Breast epithelium (tissue), 3 donors: ENCODE measurements at regions not wholly inside any gene's neighbourhood (a gene's known extent, or its start where the extent isn't known, plus 50 kb on each side); places are given as distances from the start of the nearest gene placed in this dataset.

Source experiments
- POLR2A ChIP-seq: fragments of 450-650 bp; IDR thresholded peaks from one replicate; pipeline ENCODE4 v1.6.1; 2016; ENCODE audit warnings: antibody characterized with exemption, mild to moderate bottlenecking, moderate library complexity
- TF ChIP-seq, protein P1 (sequence below), 3 donors: fragments of 450-650 bp; IDR thresholded peaks; one replicate each; pipeline ENCODE4 v1.5.1; 2016 to 2017; ENCODE audit warnings: antibody characterized with exemption in 3 of 3, mild to moderate bottlenecking in 3 of 3, moderate library complexity in 3 of 3

DNA sequence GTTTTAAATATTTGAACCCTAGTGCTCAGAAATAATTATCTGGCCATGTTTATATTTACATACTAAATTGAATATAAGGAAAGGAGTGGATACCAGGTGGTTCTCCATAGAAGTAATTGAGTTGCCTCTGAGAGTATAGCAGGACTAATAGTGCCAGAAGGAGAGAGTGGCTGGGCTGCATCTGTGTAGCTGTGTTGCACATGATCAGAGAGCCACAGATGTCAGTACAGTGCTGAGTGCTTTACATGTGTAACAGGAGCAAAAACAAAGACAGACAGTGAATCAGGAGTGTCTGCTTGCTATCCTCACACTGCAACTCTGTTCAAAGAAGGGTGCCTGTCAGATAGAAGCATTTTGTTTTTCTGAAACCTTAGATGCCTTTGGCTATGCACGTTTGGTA, 353.9 kb upstream of the PAPPA start:
- TF ChIP-seq, protein P1, sequence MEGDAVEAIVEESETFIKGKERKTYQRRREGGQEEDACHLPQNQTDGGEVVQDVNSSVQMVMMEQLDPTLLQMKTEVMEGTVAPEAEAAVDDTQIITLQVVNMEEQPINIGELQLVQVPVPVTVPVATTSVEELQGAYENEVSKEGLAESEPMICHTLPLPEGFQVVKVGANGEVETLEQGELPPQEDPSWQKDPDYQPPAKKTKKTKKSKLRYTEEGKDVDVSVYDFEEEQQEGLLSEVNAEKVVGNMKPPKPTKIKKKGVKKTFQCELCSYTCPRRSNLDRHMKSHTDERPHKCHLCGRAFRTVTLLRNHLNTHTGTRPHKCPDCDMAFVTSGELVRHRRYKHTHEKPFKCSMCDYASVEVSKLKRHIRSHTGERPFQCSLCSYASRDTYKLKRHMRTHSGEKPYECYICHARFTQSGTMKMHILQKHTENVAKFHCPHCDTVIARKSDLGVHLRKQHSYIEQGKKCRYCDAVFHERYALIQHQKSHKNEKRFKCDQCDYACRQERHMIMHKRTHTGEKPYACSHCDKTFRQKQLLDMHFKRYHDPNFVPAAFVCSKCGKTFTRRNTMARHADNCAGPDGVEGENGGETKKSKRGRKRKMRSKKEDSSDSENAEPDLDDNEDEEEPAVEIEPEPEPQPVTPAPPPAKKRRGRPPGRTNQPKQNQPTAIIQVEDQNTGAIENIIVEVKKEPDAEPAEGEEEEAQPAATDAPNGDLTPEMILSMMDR (IDR thresholded peaks at IDR 0.05): no peak
- no peak for TF ChIP-seq POLR2A
